Aorta (tissue), 5 donors: ENCODE measurements at regions not wholly inside any gene's neighbourhood (a gene's known extent, or its start where the extent isn't known, plus 50 kb on each side); places are given as distances from the start of the nearest gene placed in this dataset.
"Not testable (repeated sequence)": the region's sequence is repeated elsewhere in the genome, so short reads cannot be mapped to it uniquely, and the experiment has no call there.

Experiments
- ATAC-seq: fragments of 200-7000 bp; cut with Tn5 transposase; one replicate; pipeline ENCODE4 v1.9.1; 2022; ENCODE audit warnings: moderate library complexity; ENCODE audit not compliant: low FRiP score
- DNase-seq, 2 donors: peaks; one replicate each; pipeline ENCODE4 v3.0.0-alpha.2; 2020
- H3K27ac ChIP-seq, 2 donors: one replicate each; pipeline ENCODE4 v1.5.1; 2013; ENCODE audit warnings: low read length in 2 of 2, mild to moderate bottlenecking in 2 of 2, moderate library complexity in 2 of 2, control low read depth in 1 of 2, inconsistent platforms in 1 of 2, low read depth in 1 of 2
- H3K27me3 ChIP-seq, 2 donors: one replicate each; pipeline ENCODE4 v1.6.1; 2013; ENCODE audit warnings: control low read depth in 1 of 2, low read length in 1 of 2, mild to moderate bottlenecking in 1 of 2, moderate library complexity in 1 of 2; ENCODE audit not compliant: insufficient read depth in 2 of 2, control insufficient read depth in 1 of 2
- H3K36me3 ChIP-seq, 2 donors: one replicate each; pipeline ENCODE4 v1.6.1; 2013; ENCODE audit warnings: control low read depth in 1 of 2, low read length in 1 of 2, mild to moderate bottlenecking in 1 of 2; ENCODE audit not compliant: insufficient read depth in 2 of 2, control insufficient read depth in 1 of 2
- H3K4me1 ChIP-seq, 2 donors: one replicate each; pipeline ENCODE4 v1.6.1; 2013; ENCODE audit warnings: low read length in 2 of 2, control low read depth in 1 of 2, mild to moderate bottlenecking in 1 of 2, moderate library complexity in 1 of 2; ENCODE audit not compliant: insufficient read depth in 2 of 2, control insufficient read depth in 1 of 2
- H3K4me3 ChIP-seq, 2 donors: one replicate each; pipeline ENCODE4 v1.5.1; 2013; ENCODE audit warnings: low read length in 2 of 2, control low read depth in 1 of 2, mild to moderate bottlenecking in 1 of 2
- H3K9me3 ChIP-seq: one replicate; pipeline ENCODE4 v1.6.1; 2013; ENCODE audit warnings: mild to moderate bottlenecking, low read length; ENCODE audit not compliant: control insufficient read depth
- WGBS, 2 donors: extraction: QIAGEN DNeasy Blood & Tissue Kit; methylation state at CpG; one replicate each; pipeline ENCODE4 v1.1.7; 2013; 5-methylcytosine and 5-hydroxymethylcytosine counted together
- intact Hi-C, 2 donors: fragments of 100-400 bp; cut with DNase I; formaldehyde crosslinking; loops; one replicate each; pipeline versions ENCODE4 v1.14.2 to v1.15.0; 2022
- donor health status: healthy with polysubstance abuse.
- donor health status: Bipolar disorder and iron deficiency.
- donor health status: DM: no; HTN: no; CAD: no.
- donor health status: DM: no; HTN: no; CAD: no.
- donor health status: DM: yes; HTN: yes; CAD: no.

- H3K27me3 ChIP-seq = no peaks in the 10 kb centered on the region
- H3K9me3 ChIP-seq = no peaks in the 10 kb centered on the region
- intact Hi-C loops = no loop called here
- H3K36me3 ChIP-seq = no peaks in the 10 kb centered on the region
- no peak for DNase-seq
- WGBS, 2 donors = 66 to 71% methylated on average over 4 of the region's 4 CpGs
- ATAC-seq = no peak
- H3K27ac ChIP-seq = no peak overlapping the region
- no peak overlapping the region for H3K4me3 ChIP-seq
- no peaks in the 10 kb centered on the region for H3K4me1 ChIP-seq
Measured at GRCh38 chrX:44054863-44055601, 81.8 kb upstream of the NDP start.

DNA sequence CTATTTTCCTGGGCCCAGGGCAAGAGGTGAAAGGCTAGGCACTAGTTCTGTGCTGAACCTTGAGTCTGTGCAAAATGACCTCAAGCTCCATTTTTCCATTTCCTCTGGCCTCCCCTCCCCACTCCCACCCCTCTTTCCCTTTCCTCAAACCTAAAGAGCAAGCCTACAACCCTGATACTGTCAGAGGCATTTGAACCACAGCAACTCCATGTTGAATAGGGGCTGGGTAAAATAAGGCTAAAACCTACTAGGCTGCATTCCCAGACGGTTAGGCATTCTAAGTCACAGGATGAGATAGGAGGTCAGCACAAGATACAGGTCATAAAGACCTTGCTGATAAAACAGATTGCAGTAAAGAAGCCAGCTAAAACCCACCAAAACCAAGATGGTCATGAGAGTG is 71.9 kb upstream of the NDP start:
- H3K27ac ChIP-seq, H3K36me3 ChIP-seq, H3K9me3 ChIP-seq, intact Hi-C loops, H3K27me3 ChIP-seq, ATAC-seq, H3K4me1 ChIP-seq, DNase-seq, H3K4me3 ChIP-seq: not testable (repeated sequence)
- 62 to 96% methylated on average over 1 of the region's 1 CpG for WGBS, 2 donors

- no peaks in the 10 kb centered on the region for H3K9me3 ChIP-seq
- DNase-seq (no peak), ATAC-seq (no peak)
- no peak overlapping the region for H3K4me3 ChIP-seq
- no peaks in the 10 kb centered on the region for H3K36me3 ChIP-seq
- no peaks in the 10 kb centered on the region for H3K4me1 ChIP-seq
- H3K27me3 ChIP-seq = no peaks in the 10 kb centered on the region
- intact Hi-C loops = no loop called here
- no peak overlapping the region for H3K27ac ChIP-seq
- 77 to 98% methylated on average over 1 of the region's 1 CpG for WGBS, 2 donors
Measured at GRCh38 chrX:44043496-44043895, 70.3 kb upstream of the NDP start.

GRCh38 chrX:44042751-44043150 is 69.6 kb upstream of the NDP start:
- intact Hi-C loops = no loop called here
- no peak for DNase-seq
- Histone ChIP-seq H3K9me3 (no peaks in the 10 kb centered on the region), H3K27me3 (no peaks in the 10 kb centered on the region), H3K27ac (no peak overlapping the region), H3K4me1 (no peaks in the 10 kb centered on the region), H3K4me3 (no peak overlapping the region), H3K36me3 (no peaks in the 10 kb centered on the region)
- no peak for ATAC-seq
- WGBS, 2 donors = 79 to 89% methylated on average over 1 of the region's 1 CpG

DNA sequence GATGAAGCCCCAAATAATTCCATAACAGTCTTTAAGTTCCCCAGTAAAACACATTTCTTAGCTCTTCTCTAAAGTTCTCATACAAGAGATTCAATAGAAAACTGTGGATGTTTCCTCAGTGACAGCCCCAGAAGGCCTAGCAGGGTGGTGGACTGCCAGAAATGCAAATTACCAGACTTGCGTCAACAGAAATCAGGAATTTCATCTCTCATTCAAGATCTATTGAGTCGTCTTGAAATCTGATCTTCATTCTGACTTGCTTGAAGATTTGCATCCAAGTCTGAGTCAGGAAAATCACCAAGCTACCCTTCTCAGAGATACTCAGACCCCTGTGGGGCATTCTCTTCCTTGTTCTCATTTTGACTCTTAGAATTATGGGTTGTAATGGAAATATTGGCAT is 68.9 kb upstream of the NDP start:
- WGBS, 2 donors = 40 to 57% methylated on average over 2 of the region's 2 CpGs
- H3K9me3 ChIP-seq = no peaks in the 10 kb centered on the region
- intact Hi-C loops = no loop called here
- DNase-seq (no peak), ATAC-seq (no peak)
- H3K36me3 ChIP-seq = no peaks in the 10 kb centered on the region
- H3K4me3 ChIP-seq = no peak overlapping the region
- H3K27me3 ChIP-seq = no peaks in the 10 kb centered on the region
- H3K4me1 ChIP-seq = no peaks in the 10 kb centered on the region
- no peak overlapping the region for H3K27ac ChIP-seq

- Histone ChIP-seq H3K27me3 (no peaks in the 10 kb centered on the region), H3K9me3 (no peaks in the 10 kb centered on the region), H3K4me3 (no peak overlapping the region), H3K36me3 (no peaks in the 10 kb centered on the region), H3K27ac (no peak overlapping the region), H3K4me1 (peaks cover 0 to 2% of the 10 kb centered on the region in 2 donors)
- no peak for DNase-seq
- no peak for ATAC-seq
- intact Hi-C loops = no loop called here
- WGBS, 2 donors = 69 to 92% methylated on average over 3 of the region's 3 CpGs
Measured at GRCh38 chrX:44040406-44040805, 67.2 kb upstream of the NDP start.

DNA sequence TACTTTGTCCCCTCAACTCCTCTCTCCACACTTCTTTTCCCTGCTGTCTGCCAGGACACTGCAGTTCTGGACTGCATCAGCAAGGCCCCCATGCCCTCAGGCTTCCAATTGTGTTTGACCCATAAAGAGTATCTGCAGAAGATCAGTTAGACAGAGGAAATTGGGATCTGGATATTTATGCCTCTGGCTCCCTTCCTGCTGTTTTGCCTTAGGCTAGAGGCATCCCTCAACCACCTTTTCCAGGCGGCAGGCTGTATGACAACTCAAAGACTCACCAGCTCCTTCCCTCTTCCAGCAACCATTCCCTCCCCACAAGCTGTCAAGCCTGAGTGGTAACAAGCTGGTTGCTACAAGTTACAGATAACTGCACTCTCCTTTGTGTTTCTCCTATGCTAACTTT is 66.4 kb upstream of the NDP start:
- no peak overlapping the region for H3K27ac ChIP-seq
- intact Hi-C loops = no loop called here
- H3K9me3 ChIP-seq = no peaks in the 10 kb centered on the region
- ATAC-seq = no peak
- peaks cover 0 to 2% of the 10 kb centered on the region in 2 donors for H3K4me1 ChIP-seq
- H3K27me3 ChIP-seq = no peaks in the 10 kb centered on the region
- no peaks in the 10 kb centered on the region for H3K36me3 ChIP-seq
- 56 to 91% methylated on average over 1 of the region's 1 CpG for WGBS, 2 donors
- DNase-seq = no peak
- H3K4me3 ChIP-seq = no peak overlapping the region

- H3K9me3 ChIP-seq = no peaks in the 10 kb centered on the region
- H3K36me3 ChIP-seq = no peaks in the 10 kb centered on the region
- WGBS, 2 donors = 7 to 16% methylated on average over 3 of the region's 3 CpGs
Measured at GRCh38 chrX:44036336-44036735, 63.1 kb upstream of the NDP start.

GRCh38 chrX:44035571-44035970 is 62.4 kb upstream of the NDP start:
- H3K27me3 ChIP-seq = no peaks in the 10 kb centered on the region

More at GRCh38 chrX:44036336-44036735, 63.1 kb upstream of the NDP start:
- intact Hi-C loops = no loop called here
- DNase-seq = no peak
- peaks cover 0 to 2% of the 10 kb centered on the region in 2 donors for H3K4me1 ChIP-seq
- H3K4me3 ChIP-seq = no peak overlapping the region
- no peak for ATAC-seq
- no peak overlapping the region for H3K27ac ChIP-seq
- no peaks in the 10 kb centered on the region for H3K27me3 ChIP-seq

More at GRCh38 chrX:44035571-44035970, 62.4 kb upstream of the NDP start:
- intact Hi-C loops = no loop called here
- no peaks in the 10 kb centered on the region for H3K9me3 ChIP-seq
- no peak overlapping the region for H3K27ac ChIP-seq
- DNase-seq (no peak), ATAC-seq (no peak)
- no peak overlapping the region for H3K4me3 ChIP-seq
- WGBS, 2 donors = 2 to 10% methylated on average over 2 of the region's 2 CpGs
- H3K4me1 ChIP-seq = peaks cover 0 to 2% of the 10 kb centered on the region in 2 donors
- H3K36me3 ChIP-seq = no peaks in the 10 kb centered on the region
